ENCODE measurements at regions not wholly inside any gene's neighbourhood (a gene's known extent, or its start where the extent isn't known, plus 50 kb on each side); places are given as distances from the start of the nearest gene placed in this dataset.

- no peak for DNase-seq
Measured at GRCh38 chr1:117678246-117678977, 72.6 kb downstream of the TENT5C start.

GRCh38 chr1:117679299-117679698 lies 73.5 kb downstream of the TENT5C start:
- no peak for DNase-seq

- no peak for DNase-seq
Measured at GRCh38 chr1:117679868-117680267, 74.0 kb downstream of the TENT5C start.

- DNase-seq = no peak
Measured at GRCh38 chr1:117680316-117681002, 74.6 kb downstream of the TENT5C start.

GRCh38 chr1:117681093-117681900 lies 75.4 kb downstream of the TENT5C start:
- no peak for DNase-seq

GRCh38 chr1:117681901-117682250 lies 76.0 kb downstream of the TENT5C start:
- DNase-seq = no peak

- no peak for DNase-seq
Measured at GRCh38 chr1:117682372-117682771, 76.5 kb downstream of the TENT5C start.

- no peak for DNase-seq
Measured at GRCh38 chr1:117683571-117684285, 77.9 kb downstream of the TENT5C start.

- DNase-seq = no peak
Measured at GRCh38 chr1:117685936-117686806, 80.3 kb downstream of the TENT5C start.

- no peak for DNase-seq
Measured at GRCh38 chr1:117686907-117687306, 81.1 kb downstream of the TENT5C start.

GRCh38 chr1:117689997-117690625 lies 84.3 kb downstream of the TENT5C start:
- DNase-seq = no peak

GRCh38 chr1:117691942-117692341 lies 86.1 kb downstream of the TENT5C start:
- DNase-seq = no peak

- no peak for DNase-seq
Measured at GRCh38 chr1:117694543-117694942, 88.7 kb downstream of the TENT5C start.

GRCh38 chr1:117695796-117696490 lies 90.1 kb downstream of the TENT5C start:
- no peak for DNase-seq

GRCh38 chr1:117696561-117696960 lies 90.7 kb downstream of the TENT5C start:
- DNase-seq = no peak

- DNase-seq = no peak
Measured at GRCh38 chr1:117697220-117697781, 91.5 kb downstream of the TENT5C start.

- no peak for DNase-seq
Measured at GRCh38 chr1:117698398-117699160, 92.7 kb downstream of the TENT5C start.

GRCh38 chr1:117699953-117700352 lies 94.1 kb downstream of the TENT5C start:
- DNase-seq = no peak

- DNase-seq = no peak
Measured at GRCh38 chr1:117702654-117703053, 96.8 kb downstream of the TENT5C start.

GRCh38 chr1:117707371-117707770 lies 101.5 kb downstream of the TENT5C start:
- DNase-seq = no peak
